Esophagus muscularis mucosa (tissue), 4 donors: ENCODE measurements at regions not wholly inside any gene's neighbourhood (a gene's known extent, or its start where the extent isn't known, plus 50 kb on each side); places are given as distances from the start of the nearest gene placed in this dataset.
"Not testable (repeated sequence)": the region's sequence is repeated elsewhere in the genome, so short reads cannot be mapped to it uniquely, and the experiment has no call there.

ENCODE experiments used
- DNase-seq: peaks from one replicate; pipeline ENCODE4 v3.0.0-alpha.2; 2017; ENCODE audit errors: extremely low spot score
- H3K27ac ChIP-seq, 4 donors: fragments of 200-600 bp; sonication (generic); replicated peaks in 1 of 4; 1 replicate in 3 of 4; 2 replicates in 1 of 4; pipeline ENCODE4 v1.5.1; 2016 to 2019; ENCODE audit warnings: mild to moderate bottlenecking in 1 of 4
- H3K27me3 ChIP-seq, 4 donors: fragments of 200-600 bp; sonication (generic); one replicate each; pipeline versions ENCODE4 v1.5.1 to v1.6.0; 2016 to 2019
- H3K36me3 ChIP-seq, 4 donors: fragments of 200-600 bp; sonication (generic); one replicate each; pipeline ENCODE4 v1.5.1; 2016 to 2019
- H3K4me1 ChIP-seq, 4 donors: fragments of 200-600 bp; sonication (generic); one replicate each; pipeline ENCODE4 v1.5.1; 2016 to 2019
- H3K4me3 ChIP-seq, 4 donors: fragments of 200-600 bp; sonication (generic); 1 replicate in 2 of 4; 2 replicates in 2 of 4; pipeline ENCODE4 v1.5.1; 2016 to 2019; ENCODE audit warnings: mild to moderate bottlenecking in 4 of 4, moderate library complexity in 1 of 4
- H3K9me3 ChIP-seq, 4 donors: fragments of 200-600 bp; sonication (generic); 1 replicate in 3 of 4; 2 replicates in 1 of 4; pipeline ENCODE4 v1.5.1; 2016 to 2019
- CTCF ChIP-seq, 3 experiments: fragments of 200-600 bp in 2 of 3; fragments of 450-650 bp in 1 of 3; sonication (generic) in 2 of 3; IDR thresholded peaks; one replicate each; pipeline ENCODE4 v1.5.1; 2017 to 2019; ENCODE audit warnings: antibody characterized with exemption in 3 of 3, mild to moderate bottlenecking in 2 of 3, moderate library complexity in 1 of 3
- EP300 ChIP-seq: sonication (generic); formaldehyde crosslinking; IDR thresholded peaks from one replicate; pipeline ENCODE4 v1.6.1; 2017; ENCODE audit warnings: antibody characterized with exemption
- POLR2A ChIP-seq: fragments of 450-650 bp; IDR thresholded peaks from one replicate; pipeline ENCODE4 v1.6.1; 2017; ENCODE audit warnings: antibody characterized with exemption, moderate library complexity, mild to moderate bottlenecking, low read depth
- POLR2AphosphoS5 ChIP-seq, 2 donors: sonication (generic); formaldehyde crosslinking; IDR thresholded peaks; one replicate each; pipeline ENCODE4 v1.6.1; 2017; ENCODE audit warnings: antibody characterized with exemption in 2 of 2
- WGBS: methylation state at CpG from one replicate; pipeline ENCODE4 v1.1.5; 2018; 5-methylcytosine and 5-hydroxymethylcytosine counted together
- intact Hi-C: fragments of 100-400 bp; cut with DNase I; formaldehyde crosslinking; loops from one replicate; pipeline ENCODE4 v1.15.1; 2023

DNA sequence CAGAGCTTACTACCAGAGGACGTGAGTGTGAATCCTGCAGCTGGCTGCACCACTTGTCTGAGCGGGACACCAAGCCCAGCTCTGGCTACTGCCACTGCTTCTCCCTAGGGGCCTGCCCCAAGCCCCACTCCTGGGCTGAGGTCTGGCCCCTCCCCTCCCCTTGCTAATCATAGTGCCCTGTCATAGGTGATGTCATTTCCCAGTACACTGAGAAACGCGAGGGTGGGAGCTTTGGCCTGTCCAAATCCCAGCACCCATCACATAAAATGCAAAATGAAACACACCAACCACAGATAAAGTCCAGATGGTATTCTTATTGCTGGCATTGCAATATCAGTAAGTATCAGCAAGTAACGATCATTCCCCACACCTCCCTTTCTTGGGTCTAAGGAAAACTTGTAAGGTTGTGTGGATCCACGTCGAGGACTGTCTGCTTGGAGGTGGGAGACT lies 77.7 kb downstream of the TOMM20 start:
- no peaks in the 10 kb centered on the region for H3K27me3 ChIP-seq
- H3K9me3 ChIP-seq: no peaks in the 10 kb centered on the region
- TF ChIP-seq POLR2A: no peak
- no peak for TF ChIP-seq CTCF (IDR thresholded peaks at IDR 0.05)
- TF ChIP-seq POLR2AphosphoS5 (IDR thresholded peaks at IDR 0.05): no peak
- TF ChIP-seq EP300: no peak
- no peak overlapping the region for H3K4me3 ChIP-seq
- H3K4me1 ChIP-seq: peaks cover 21 to 42% (median 35%) of the 10 kb centered on the region in 4 donors
- intact Hi-C loops: loop anchor here (10.0 kb wide), 1 partner anchor 306 kb away; no protein-coding TSS in a partner anchor
- no peaks in the 10 kb centered on the region for H3K36me3 ChIP-seq
- DNase-seq: no peak
- no peak overlapping the region for H3K27ac ChIP-seq
- WGBS: 81% methylated on average over 3 of the region's 7 CpGs

DNA sequence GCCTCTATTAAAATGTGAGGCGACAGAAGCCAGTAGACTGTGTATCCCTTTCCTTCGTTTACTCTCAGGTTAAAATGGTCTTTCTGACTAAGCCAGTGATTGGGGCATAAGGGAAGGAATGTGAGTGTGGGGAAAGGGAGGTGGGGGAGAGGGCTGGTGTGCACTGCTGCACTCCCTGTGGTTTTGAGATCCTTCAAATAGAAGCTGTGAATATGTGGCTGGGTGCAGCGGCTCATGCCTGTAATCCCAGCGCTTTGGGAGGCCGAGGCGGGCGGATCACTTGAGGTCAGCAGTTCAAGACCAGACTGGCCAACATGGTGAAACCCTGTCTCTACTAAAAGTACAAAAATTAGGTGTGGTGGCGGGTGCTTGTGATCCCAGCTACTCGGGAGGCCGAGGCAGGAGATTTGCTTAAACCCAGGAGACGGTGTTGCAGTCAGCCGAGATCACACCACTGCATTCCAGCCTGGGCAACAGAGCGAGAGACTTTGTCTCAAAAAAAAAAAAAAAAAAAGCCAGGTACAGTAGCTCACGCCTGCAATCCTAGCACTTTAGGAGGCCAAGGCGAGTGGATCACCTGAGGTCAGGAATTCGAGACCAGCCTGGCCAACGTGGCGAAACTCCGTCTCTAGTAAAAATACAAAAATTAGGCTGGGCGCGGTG lies 78.8 kb downstream of the TOMM20 start:
- not testable (repeated sequence) for H3K27me3 ChIP-seq, H3K4me3 ChIP-seq, H3K9me3 ChIP-seq, H3K36me3 ChIP-seq, DNase-seq
- WGBS: 91% methylated on average over 21 of the region's 21 CpGs
- intact Hi-C loops: loop anchor here (10.0 kb wide), 1 partner anchor 305 kb away; no protein-coding TSS in a partner anchor
- Histone ChIP-seq H3K27ac (peak overlapping the region in 2 of 4 donors; percentile 78 to 88), H3K4me1 (peaks cover 21 to 42% (median 35%) of the 10 kb centered on the region in 4 donors)

GRCh38 chr1:235049217-235049616 lies 79.4 kb downstream of the TOMM20 start:
- DNase-seq: no peak

DNA sequence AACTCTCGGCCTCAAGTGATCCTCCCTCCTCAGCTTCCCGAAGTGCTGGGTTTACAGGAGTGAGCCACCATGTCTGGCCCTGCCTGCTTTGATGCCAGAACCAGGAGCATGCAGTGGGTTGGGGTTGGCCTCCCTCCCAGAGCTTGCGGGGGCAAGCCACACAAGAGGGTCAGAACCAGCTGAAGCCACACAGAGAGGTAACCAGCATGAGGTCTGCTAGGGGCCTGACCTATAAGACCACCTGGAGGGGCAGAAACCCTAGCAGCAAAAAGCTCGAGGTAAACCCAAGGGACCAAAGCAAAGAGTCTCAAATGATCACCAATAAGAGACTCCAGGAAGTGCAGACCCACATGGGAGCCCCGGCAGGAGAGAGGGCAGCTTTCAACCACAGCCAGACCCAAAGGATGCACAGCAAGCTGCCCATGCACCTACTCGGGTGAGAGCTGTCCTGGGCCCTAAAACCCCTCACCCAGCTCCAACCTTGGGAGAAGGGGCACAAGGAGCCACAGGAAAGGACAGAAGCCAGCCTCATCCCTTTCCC lies 81.2 kb downstream of the TOMM20 start:
- intact Hi-C loops: no loop called here
- no peak for DNase-seq
- Histone ChIP-seq H3K27ac (peak overlapping the region; percentile 78 to 88 (median 86)), H3K9me3 (no peaks in the 10 kb centered on the region), H3K4me1 (peaks cover 21 to 42% (median 35%) of the 10 kb centered on the region in 4 donors), H3K4me3 (peak overlapping the region in 1 of 4 donors; percentile 26), H3K36me3 (no peaks in the 10 kb centered on the region), H3K27me3 (no peaks in the 10 kb centered on the region)
- no peak for TF ChIP-seq EP300
- TF ChIP-seq POLR2A: no peak
- TF ChIP-seq POLR2AphosphoS5 (IDR thresholded peaks at IDR 0.05): no peak
- TF ChIP-seq CTCF (IDR thresholded peaks at IDR 0.05): no peak
- 72% methylated on average over 6 of the region's 6 CpGs for WGBS

More at GRCh38 chr1:235049217-235049616, 79.4 kb downstream of the TOMM20 start:
- no peaks in the 10 kb centered on the region for H3K9me3 ChIP-seq
- no peak for TF ChIP-seq POLR2AphosphoS5 (IDR thresholded peaks at IDR 0.05)
- no peak overlapping the region for H3K4me3 ChIP-seq
- peaks cover 21 to 42% (median 35%) of the 10 kb centered on the region in 4 donors for H3K4me1 ChIP-seq
- H3K36me3 ChIP-seq: no peaks in the 10 kb centered on the region
- peak overlapping the region; percentile 78 to 88 (median 86) for H3K27ac ChIP-seq
- intact Hi-C loops: no loop called here
- WGBS: 78% methylated on average over 4 of the region's 5 CpGs
- H3K27me3 ChIP-seq: no peaks in the 10 kb centered on the region

DNA sequence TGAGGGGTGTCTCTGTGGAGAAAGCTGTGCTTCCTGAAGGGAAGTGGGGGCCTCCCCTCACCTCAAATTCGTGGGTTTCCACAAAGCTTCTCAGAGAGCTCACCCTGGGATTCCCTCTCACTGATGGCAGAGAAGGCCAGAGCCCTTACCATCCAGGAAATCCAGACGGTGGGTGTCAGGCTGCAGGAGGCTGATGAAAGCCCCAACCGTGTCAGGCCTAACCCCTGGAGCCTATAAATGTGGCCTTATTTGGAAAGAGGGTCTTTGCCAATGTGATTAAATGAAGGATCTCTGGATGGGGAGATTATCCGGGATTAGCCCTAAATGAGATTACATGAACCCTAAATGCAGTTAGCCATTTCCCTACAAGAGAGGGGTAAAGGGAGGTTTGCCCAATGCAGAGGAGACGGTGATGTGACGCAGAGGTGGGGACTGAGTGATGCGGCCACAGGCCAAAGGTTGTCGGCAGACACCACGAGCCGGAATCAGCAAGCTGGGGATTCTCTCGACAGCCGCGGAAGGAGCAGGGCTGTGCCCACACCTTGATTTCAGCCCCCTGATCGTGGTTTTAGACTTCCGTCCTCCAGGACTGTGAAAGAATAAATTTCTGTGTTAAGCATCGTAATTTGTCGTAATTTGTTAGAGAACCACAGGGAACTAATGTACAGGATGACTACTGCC lies 82.6 kb downstream of the TOMM20 start:
- peaks cover 21 to 37% (median 32%) of the 10 kb centered on the region in 4 donors for H3K4me1 ChIP-seq
- no peaks in the 10 kb centered on the region for H3K36me3 ChIP-seq
- H3K9me3 ChIP-seq: no peaks in the 10 kb centered on the region
- no peaks in the 10 kb centered on the region for H3K27me3 ChIP-seq
- WGBS: 93% methylated on average over 17 of the region's 17 CpGs
- TF ChIP-seq EP300: no peak
- TF ChIP-seq CTCF (IDR thresholded peaks at IDR 0.05): no peak
- TF ChIP-seq POLR2A: no peak
- no peak for TF ChIP-seq POLR2AphosphoS5 (IDR thresholded peaks at IDR 0.05)
- DNase-seq: no peak
- no peak overlapping the region for H3K4me3 ChIP-seq
- intact Hi-C loops: no loop called here
- no peak overlapping the region for H3K27ac ChIP-seq
